GM23338 (cell line): ENCODE measurements at regions not wholly inside any gene's neighbourhood (a gene's known extent, or its start where the extent isn't known, plus 50 kb on each side); places are given as distances from the start of the nearest gene placed in this dataset.
"Not testable (repeated sequence)": the region's sequence is repeated elsewhere in the genome, so short reads cannot be mapped to it uniquely, and the experiment has no call there.

Source experiments
- ATAC-seq: fragments of 200-7000 bp; cut with Tn5 transposase; 3 replicates; pipeline ENCODE4 v1.9.1; 2020
- DNase-seq: peaks from one replicate; pipeline ENCODE4 v3.0.0-alpha.2; 2015; ENCODE audit warnings: low spot score
- H2AFZ ChIP-seq: fragments of 200-600 bp; sonication (generic); 2 replicates; pipeline ENCODE4 v1.8.0; 2016; ENCODE audit warnings: antibody characterized with exemption, mild to moderate bottlenecking, moderate library complexity
- H3F3A ChIP-seq: fragments of 200-600 bp; sonication (generic); replicated peaks from 2 replicates; pipeline ENCODE4 v1.8.0; 2017; ENCODE audit warnings: antibody characterized with exemption, mixed run types, low read depth
- H3K27ac ChIP-seq: fragments of 200-600 bp; sonication (generic); 2 replicates; pipeline ENCODE4 v1.6.1; 2016; ENCODE audit warnings: low read depth
- H3K27me3 ChIP-seq: fragments of 200-600 bp; sonication (generic); 2 replicates; pipeline ENCODE4 v1.8.0; 2016; ENCODE audit warnings: mild to moderate bottlenecking, mixed run types, moderate library complexity; ENCODE audit not compliant: insufficient read depth
- H3K36me3 ChIP-seq: fragments of 200-600 bp; sonication (generic); 2 replicates; pipeline ENCODE4 v1.8.0; 2016; ENCODE audit warnings: mild to moderate bottlenecking; ENCODE audit not compliant: insufficient read depth
- H3K4me1 ChIP-seq: fragments of 200-600 bp; sonication (generic); 2 replicates; pipeline ENCODE4 v1.8.0; 2016; ENCODE audit warnings: mild to moderate bottlenecking, moderate library complexity; ENCODE audit not compliant: insufficient read depth
- H3K4me2 ChIP-seq: fragments of 200-600 bp; sonication (generic); 2 replicates; pipeline ENCODE4 v1.7.1; 2017; ENCODE audit warnings: mixed run types
- H3K4me3 ChIP-seq: fragments of 200-600 bp; sonication (generic); 2 replicates; pipeline ENCODE4 v1.6.1; 2016; ENCODE audit warnings: mixed run types
- H3K79me2 ChIP-seq: fragments of 200-600 bp; sonication (generic); replicated peaks from 2 replicates; pipeline ENCODE4 v1.8.0; 2017; ENCODE audit warnings: mild to moderate bottlenecking; ENCODE audit not compliant: insufficient read depth
- H3K9me2 ChIP-seq: fragments of 200-600 bp; sonication (generic); 2 replicates; pipeline ENCODE4 v1.8.0; 2017; ENCODE audit not compliant: insufficient read depth
- H4K20me1 ChIP-seq: fragments of 200-600 bp; sonication (generic); replicated peaks from 2 replicates; pipeline ENCODE4 v1.8.0; 2017; ENCODE audit warnings: mild to moderate bottlenecking; ENCODE audit not compliant: insufficient read depth
- H3K27ac Mint-ChIP-seq: 2 replicates; pipeline ENCODE4 v1.8.0; 2020; ENCODE audit warnings: inconsistent platforms, mild to moderate bottlenecking, moderate library complexity, mixed read lengths
- H3K27me3 Mint-ChIP-seq: 3 replicates; pipeline ENCODE4 v1.8.0; 2022; ENCODE audit warnings: low read depth, mild to moderate bottlenecking, moderate library complexity, mixed read lengths, inconsistent platforms; ENCODE audit not compliant: insufficient read depth, poor library complexity
- H3K36me3 Mint-ChIP-seq: 3 replicates; pipeline ENCODE4 v1.8.0; 2021; ENCODE audit warnings: low read depth, mild to moderate bottlenecking, inconsistent platforms, moderate library complexity, mixed read lengths
- H3K4me1 Mint-ChIP-seq: 3 replicates; pipeline ENCODE4 v1.8.0; 2020; ENCODE audit warnings: mild to moderate bottlenecking, inconsistent platforms, mixed read lengths
- H3K4me3 Mint-ChIP-seq: 3 replicates; pipeline ENCODE4 v1.8.0; 2021; ENCODE audit warnings: moderate library complexity, mild to moderate bottlenecking, inconsistent platforms, mixed read lengths
- H3K9me3 Mint-ChIP-seq: 3 replicates; pipeline ENCODE4 v1.8.0; 2020; ENCODE audit warnings: moderate library complexity, mild to moderate bottlenecking, inconsistent platforms, mixed read lengths
- CTCF ChIP-seq, 2 experiments: fragments of 200-600 bp in 1 of 2; sonication (generic) in 1 of 2; conservative IDR thresholded peaks; 2 replicates each; pipeline versions ENCODE4 v1.5.1 to v1.6.1; 2016 to 2017; ENCODE audit warnings: antibody characterized with exemption in 2 of 2, low read depth in 2 of 2, mild to moderate bottlenecking in 2 of 2, moderate library complexity in 1 of 2
- EZH2phosphoT487 ChIP-seq: fragments of 200-600 bp; sonication (generic); IDR thresholded peaks from one replicate; pipeline ENCODE4 v1.8.1; 2018; ENCODE audit warnings: antibody characterized with exemption; ENCODE audit not compliant: unreplicated experiment
- JUNB ChIP-seq: IDR thresholded peaks from one replicate; pipeline ENCODE4 v1.6.1; 2016; ENCODE audit warnings: antibody characterized with exemption; ENCODE audit not compliant: unreplicated experiment
- NANOG ChIP-seq: IDR thresholded peaks from 2 replicates; pipeline ENCODE4 v1.6.1; 2016; ENCODE audit warnings: antibody characterized with exemption, borderline replicate concordance
- POLR2AphosphoS5 ChIP-seq: IDR thresholded peaks from 2 replicates; pipeline ENCODE4 v1.6.1; 2016; ENCODE audit warnings: antibody characterized with exemption, low read depth
- STAT1 ChIP-seq: IDR thresholded peaks from one replicate; pipeline ENCODE4 v1.6.1; 2016; ENCODE audit warnings: antibody characterized with exemption; ENCODE audit not compliant: unreplicated experiment
- ZNF462 ChIP-seq: fragments of 250-450 bp; sonication (Bioruptor Pico); IDR thresholded peaks from 2 replicates; pipeline ENCODE4 v1.5.0; 2020; ENCODE audit warnings: mild to moderate bottlenecking, moderate library complexity

- no peak for TF ChIP-seq ZNF462
- no peak for TF ChIP-seq POLR2AphosphoS5
- TF ChIP-seq JUNB, result no peak
- TF ChIP-seq CTCF (conservative IDR thresholded peaks at IDR 0.05; ENCODE audit: low read depth in 2 of 2), result no peak
- TF ChIP-seq STAT1, result no peak
- no peak for TF ChIP-seq NANOG
- no peak for TF ChIP-seq EZH2phosphoT487
Measured at GRCh38 chr2:16182841-16183240, 242.5 kb downstream of the MYCN start (continued).

GRCh38 chr2:16182311-16182815 lies 242.0 kb downstream of the MYCN start:
- not testable (repeated sequence) for H3K27me3 Mint-ChIP-seq, H3K27ac Mint-ChIP-seq, H3K27me3 ChIP-seq, H3K79me2 ChIP-seq, H3K9me3 Mint-ChIP-seq, H3K4me3 ChIP-seq, H4K20me1 ChIP-seq, H3K27ac ChIP-seq, H3K36me3 ChIP-seq, H3K4me3 Mint-ChIP-seq, H3K4me1 ChIP-seq, DNase-seq, ATAC-seq, H3K9me2 ChIP-seq, H2AFZ ChIP-seq, H3F3A ChIP-seq, H3K36me3 Mint-ChIP-seq, H3K4me2 ChIP-seq
- peaks cover 26% of the 10 kb centered on the region for H3K4me1 Mint-ChIP-seq
